Vagina (tissue), 2 donors: ENCODE measurements at regions not wholly inside any gene's neighbourhood (a gene's known extent, or its start where the extent isn't known, plus 50 kb on each side); places are given as distances from the start of the nearest gene placed in this dataset.

ENCODE experiments used
- DNase-seq, 2 donors: peaks; one replicate each; pipeline ENCODE4 v3.0.0-alpha.2; 2017; ENCODE audit errors: extremely low spot score in 2 of 2
- H3K27ac ChIP-seq: fragments of 200-600 bp; sonication (generic); one replicate; pipeline ENCODE4 v1.5.1; 2019
- H3K27me3 ChIP-seq: fragments of 200-600 bp; sonication (generic); one replicate; pipeline ENCODE4 v1.5.1; 2019
- H3K36me3 ChIP-seq, 2 donors: fragments of 200-600 bp; sonication (generic); one replicate each; pipeline ENCODE4 v1.5.1; 2017 to 2019
- H3K4me1 ChIP-seq: fragments of 200-600 bp; sonication (generic); one replicate; pipeline ENCODE4 v1.5.1; 2019
- H3K4me3 ChIP-seq, 2 donors: fragments of 200-600 bp; sonication (generic); 1 replicate in 1 of 2; 2 replicates in 1 of 2; pipeline ENCODE4 v1.5.1; 2016 to 2019
- H3K9me3 ChIP-seq: fragments of 200-600 bp; sonication (generic); one replicate; pipeline ENCODE4 v1.5.1; 2019
- CTCF ChIP-seq, 3 experiments: fragments of 450-650 bp in 2 of 3; fragments of 200-600 bp in 1 of 3; sonication (generic) in 1 of 3; IDR thresholded peaks; one replicate each; pipeline ENCODE4 v1.5.1; 2017 to 2019; ENCODE audit warnings: antibody characterized with exemption in 3 of 3, mild to moderate bottlenecking in 2 of 3, moderate library complexity in 2 of 3
- POLR2A ChIP-seq, 2 donors: fragments of 450-650 bp; IDR thresholded peaks; one replicate each; pipeline ENCODE4 v1.6.1; 2017; ENCODE audit warnings: antibody characterized with exemption in 2 of 2, mild to moderate bottlenecking in 2 of 2, moderate library complexity in 2 of 2
- POLR2AphosphoS5 ChIP-seq, 2 donors: sonication (generic); formaldehyde crosslinking; IDR thresholded peaks; one replicate each; pipeline ENCODE4 v1.9.0; 2017; ENCODE audit warnings: antibody characterized with exemption in 2 of 2, mild to moderate bottlenecking in 2 of 2, low read depth in 1 of 2; ENCODE audit not compliant: insufficient read depth in 1 of 2
- intact Hi-C: fragments of 100-400 bp; cut with DNase I; formaldehyde crosslinking; loops from one replicate; pipeline ENCODE4 v1.15.1; 2023

DNA sequence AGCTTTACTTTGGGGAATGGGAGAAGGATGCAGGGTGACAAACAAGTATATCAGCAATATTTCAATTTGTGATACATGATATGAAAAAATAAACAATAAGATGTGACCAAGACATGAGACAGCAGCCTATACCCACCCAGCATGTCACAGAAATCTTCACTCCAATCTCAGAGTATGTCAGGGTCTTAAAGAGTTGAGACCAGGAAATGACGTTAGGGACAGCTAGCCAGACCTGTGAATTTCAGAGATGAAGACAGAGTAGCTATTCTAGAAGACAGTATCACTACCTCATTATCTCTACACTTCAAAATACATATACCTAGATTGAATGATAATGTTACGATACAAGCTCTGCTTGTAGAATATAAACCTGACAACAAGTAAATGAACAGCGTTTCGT lies 282.8 kb downstream of the ZEB2 start:
- peaks cover 11% of the 10 kb centered on the region for H3K4me1 ChIP-seq
- H3K9me3 ChIP-seq: no peaks in the 10 kb centered on the region
- TF ChIP-seq POLR2A (IDR thresholded peaks at IDR 0.05) (no peak), CTCF (IDR thresholded peaks at IDR 0.05) (no peak), POLR2AphosphoS5 (IDR thresholded peaks at IDR 0.05; ENCODE audit: insufficient read depth in 1 of 2, low read depth in 1 of 2) (no peak)
- no peak overlapping the region for H3K4me3 ChIP-seq
- DNase-seq: no peak
- intact Hi-C loops: no loop called here
- H3K27me3 ChIP-seq: no peaks in the 10 kb centered on the region
- no peak overlapping the region for H3K27ac ChIP-seq
- no peaks in the 10 kb centered on the region for H3K36me3 ChIP-seq

DNA sequence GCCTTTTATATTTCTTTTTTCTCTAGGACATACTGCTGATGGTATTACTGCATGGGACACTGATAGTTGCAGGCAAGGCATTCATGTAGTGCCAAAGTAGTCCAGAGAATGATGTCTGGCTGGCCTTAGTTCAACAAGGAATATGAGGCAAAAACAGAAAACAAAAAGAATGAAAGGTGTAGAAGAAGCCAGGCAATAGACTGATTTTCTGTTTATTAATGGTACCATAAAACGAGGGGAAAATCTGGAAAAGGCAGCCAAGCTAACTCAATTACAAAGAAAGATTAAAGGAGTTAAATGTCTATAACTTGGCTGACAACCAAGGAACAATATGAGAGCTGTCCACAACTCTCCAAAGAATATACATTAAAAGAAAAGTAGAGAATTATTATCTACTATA lies 284.9 kb downstream of the ZEB2 start:
- Histone ChIP-seq H3K9me3 (no peaks in the 10 kb centered on the region), H3K27me3 (no peaks in the 10 kb centered on the region), H3K4me3 (no peak overlapping the region), H3K27ac (no peak overlapping the region), H3K36me3 (no peaks in the 10 kb centered on the region), H3K4me1 (peaks cover 20% of the 10 kb centered on the region)
- no peak for DNase-seq
- intact Hi-C loops: no loop called here
- no peak for TF ChIP-seq POLR2AphosphoS5 (IDR thresholded peaks at IDR 0.05; ENCODE audit: insufficient read depth in 1 of 2, low read depth in 1 of 2)
- TF ChIP-seq CTCF (IDR thresholded peaks at IDR 0.05): no peak
- no peak for TF ChIP-seq POLR2A (IDR thresholded peaks at IDR 0.05)

GRCh38 chr2:144234542-144234871 lies 285.4 kb downstream of the ZEB2 start:
- no peaks in the 10 kb centered on the region for H3K9me3 ChIP-seq
- TF ChIP-seq POLR2A (IDR thresholded peaks at IDR 0.05) (no peak), POLR2AphosphoS5 (IDR thresholded peaks at IDR 0.05; ENCODE audit: insufficient read depth in 1 of 2, low read depth in 1 of 2) (no peak), CTCF (IDR thresholded peaks at IDR 0.05) (no peak)
- H3K4me1 ChIP-seq: peaks cover 21% of the 10 kb centered on the region
- no peak overlapping the region for H3K4me3 ChIP-seq
- H3K27ac ChIP-seq: no peak overlapping the region
- no peak for DNase-seq
- no peaks in the 10 kb centered on the region for H3K27me3 ChIP-seq
- H3K36me3 ChIP-seq: no peaks in the 10 kb centered on the region
- intact Hi-C loops: no loop called here

DNA sequence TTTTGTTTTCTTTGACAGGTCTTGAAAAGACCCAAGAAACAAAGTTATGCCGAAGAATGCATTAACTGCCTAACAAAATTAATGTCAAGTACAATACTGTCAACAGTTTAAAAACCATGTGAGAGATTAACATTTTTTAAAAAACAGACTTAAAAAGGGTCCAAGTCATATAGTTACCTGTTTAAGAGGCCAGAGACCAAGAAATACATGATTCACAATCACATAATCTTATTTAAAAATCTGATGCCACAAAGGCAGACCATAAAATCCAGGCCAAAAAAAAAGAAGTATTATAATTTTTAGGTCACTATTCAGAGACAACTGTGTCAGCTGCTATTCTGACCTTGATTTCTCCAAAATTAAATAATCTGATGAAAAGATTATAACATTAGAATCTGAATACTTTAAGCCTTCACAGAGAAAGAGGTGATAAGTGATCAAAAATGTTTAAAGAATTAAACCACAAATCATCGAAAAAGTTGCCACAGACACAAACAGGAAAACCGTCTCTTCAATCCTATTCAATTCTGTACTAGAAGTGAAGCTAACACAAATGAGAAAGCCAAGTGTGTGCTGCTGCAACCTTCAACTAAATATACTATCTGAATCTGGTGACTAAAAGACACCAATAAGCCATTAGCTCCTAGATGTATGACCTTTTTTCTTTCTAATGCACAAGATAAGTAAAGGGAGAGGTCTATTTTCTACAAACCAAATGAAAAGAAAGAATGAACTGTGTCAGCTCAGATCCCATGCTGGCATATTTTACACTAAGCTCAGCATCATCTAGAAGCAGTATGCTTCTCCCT lies 286.0 kb downstream of the ZEB2 start:
- Histone ChIP-seq H3K36me3 (no peaks in the 10 kb centered on the region), H3K4me1 (peaks cover 21% of the 10 kb centered on the region), H3K27me3 (no peaks in the 10 kb centered on the region), H3K9me3 (no peaks in the 10 kb centered on the region), H3K4me3 (no peak overlapping the region), H3K27ac (no peak overlapping the region)
- DNase-seq: no peak
- intact Hi-C loops: no loop called here
- TF ChIP-seq POLR2A (IDR thresholded peaks at IDR 0.05) (no peak), POLR2AphosphoS5 (IDR thresholded peaks at IDR 0.05; ENCODE audit: insufficient read depth in 1 of 2, low read depth in 1 of 2) (no peak), CTCF (IDR thresholded peaks at IDR 0.05) (no peak)

- peaks cover 21% of the 10 kb centered on the region for H3K4me1 ChIP-seq
- H3K36me3 ChIP-seq: no peaks in the 10 kb centered on the region
- H3K4me3 ChIP-seq: no peak overlapping the region
- no peaks in the 10 kb centered on the region for H3K9me3 ChIP-seq
- TF ChIP-seq POLR2AphosphoS5 (IDR thresholded peaks at IDR 0.05; ENCODE audit: insufficient read depth in 1 of 2, low read depth in 1 of 2) (no peak), POLR2A (IDR thresholded peaks at IDR 0.05) (no peak)
- no peak overlapping the region for H3K27ac ChIP-seq
- intact Hi-C loops: no loop called here
- DNase-seq: no peak
- H3K27me3 ChIP-seq: no peaks in the 10 kb centered on the region
These were observed 286.6 kb downstream of the ZEB2 start for GRCh38 chr2:144233317-144233716.
